H1 (cell line): ENCODE measurements at regions not wholly inside any gene's neighbourhood (a gene's known extent, or its start where the extent isn't known, plus 50 kb on each side); places are given as distances from the start of the nearest gene placed in this dataset.

Experiments used
- CHD7 ChIP-seq: fragments of 300-600 bp; sonication (generic); IDR thresholded peaks from 2 replicates; pipeline ENCODE4 v1.7.1; 2012; ENCODE audit warnings: low read length, moderate library complexity, mild to moderate bottlenecking, inconsistent platforms; ENCODE audit not compliant: insufficient replicate concordance
- CTCF ChIP-seq, 3 experiments: IDR thresholded peaks; 1 replicate in 2 of 3; 2 replicates in 1 of 3; pipeline versions ENCODE4 v1.5.1 to v1.6.1; 2011; ENCODE audit warnings: low read length in 3 of 3, mild to moderate bottlenecking in 3 of 3, inconsistent platforms in 2 of 3, low read depth in 1 of 3, moderate library complexity in 1 of 3; ENCODE audit not compliant: insufficient read depth in 1 of 3; ENCODE audit errors: control extremely low read depth in 1 of 3
- RAD21 ChIP-seq, 2 experiments: IDR thresholded peaks in 1 of 2; conservative IDR thresholded peaks in 1 of 2; 2 replicates each; pipeline ENCODE4 v1.6.1; 2011; ENCODE audit warnings: low read depth in 2 of 2, low read length in 2 of 2, improper control_type of control experiment in 1 of 2, inconsistent platforms in 1 of 2, mild to moderate bottlenecking in 1 of 2, moderate library complexity in 1 of 2
- SUZ12 ChIP-seq: fragments of 200-600 bp; sonication (generic); IDR thresholded peaks from 2 replicates; pipeline ENCODE4 v1.6.1; 2012; ENCODE audit warnings: mild to moderate bottlenecking, inconsistent platforms, low read length, moderate library complexity, mixed read lengths
- TAF7 ChIP-seq: optimal IDR thresholded peaks from 2 replicates; pipeline ENCODE3; 2011; ENCODE audit warnings: low read depth, mild to moderate bottlenecking, inconsistent platforms, low read length, moderate library complexity, borderline replicate concordance
- TBP ChIP-seq: IDR thresholded peaks from 2 replicates; pipeline ENCODE4 v1.6.1; 2011; ENCODE audit warnings: low read depth, low read length, improper control_type of control experiment
- TEAD4 ChIP-seq: IDR thresholded peaks from 2 replicates; pipeline ENCODE4 v1.6.1; 2012; ENCODE audit warnings: low read depth, low read length, inconsistent platforms, mixed read lengths

GRCh38 chr7:119175911-119176627, 951.6 kb downstream of the ANKRD7 start (continued):
- TF ChIP-seq CHD7 (no peak), TBP (no peak), CTCF (IDR thresholded peaks at IDR 0.05; ENCODE audit: control extremely low read depth in 1 of 3, insufficient read depth in 1 of 3, low read depth in 1 of 3, low read length in 3 of 3) (peak in 2 of 3 experiments; percentile 68 to 79; a peak in 3 of 4 replicates), TAF7 (no peak), RAD21 (IDR thresholded peaks at IDR 0.05 in 1 of 2, conservative IDR thresholded peaks at IDR 0.05 in 1 of 2; ENCODE audit: low read depth in 2 of 2, low read length in 2 of 2) (peak; percentile 90 to 92), SUZ12 (no peak), TEAD4 (0 out of 2 replicates have a peak, but pooled peaks have one; percentile 36)
